ENCODE measurements at regions not wholly inside any gene's neighbourhood (a gene's known extent, or its start where the extent isn't known, plus 50 kb on each side); places are given as distances from the start of the nearest gene placed in this dataset.

GRCh38 chr1:101733340-101733739 lies 263.4 kb downstream of the OLFM3 start:
- TF ChIP-seq POLR2AphosphoS5 (IDR thresholded peaks at IDR 0.05; ENCODE audit: insufficient read depth, low read depth, low read length), result no peak
- TF ChIP-seq CTCF (IDR thresholded peaks at IDR 0.05; ENCODE audit: extremely low read depth in 1 of 2, insufficient read depth in 1 of 2, low read depth in 1 of 2, low read length in 2 of 2), result no peak
- no peak for TF ChIP-seq POLR2A (IDR thresholded peaks at IDR 0.05; ENCODE audit: low read depth, low read length)
- TF ChIP-seq EZH2 (IDR thresholded peaks at IDR 0.05; ENCODE audit: borderline replicate concordance, low read depth, low read length, severe bottlenecking), result no peak
- no peak for TF ChIP-seq FOS (IDR thresholded peaks at IDR 0.05; ENCODE audit: borderline replicate concordance, insufficient read depth, low read length)
- no peak for TF ChIP-seq JUN (IDR thresholded peaks at IDR 0.05; ENCODE audit: borderline replicate concordance, insufficient read depth, insufficient read length, low read depth)
- no peak for TF ChIP-seq GATA2 (IDR thresholded peaks at IDR 0.05; ENCODE audit: insufficient read depth, insufficient read length, low read depth, low read length)
